ENCODE measurements at regions not wholly inside any gene's neighbourhood (a gene's known extent, or its start where the extent isn't known, plus 50 kb on each side); places are given as distances from the start of the nearest gene placed in this dataset.

DNA sequence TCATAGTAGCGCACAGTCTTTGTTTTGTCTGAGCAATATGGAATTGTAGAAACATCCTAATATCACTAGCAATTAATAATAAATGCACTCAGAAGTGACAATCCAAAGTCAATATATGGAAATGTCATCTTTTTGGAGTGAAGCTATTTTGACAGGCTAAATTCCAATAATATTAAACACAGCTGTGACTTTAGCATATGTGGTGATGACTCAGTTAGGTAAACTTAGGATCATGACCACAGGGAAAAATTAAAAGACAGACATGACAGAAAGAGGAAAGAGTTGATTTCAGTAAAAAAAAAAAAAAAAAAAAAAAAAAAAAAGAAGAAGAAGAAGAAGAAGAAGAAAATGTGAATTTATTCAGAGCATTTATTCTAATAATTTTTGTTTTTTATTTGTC, 1165.7 kb downstream of the NLGN4Y start:
- no peak for DNase-seq

DNA sequence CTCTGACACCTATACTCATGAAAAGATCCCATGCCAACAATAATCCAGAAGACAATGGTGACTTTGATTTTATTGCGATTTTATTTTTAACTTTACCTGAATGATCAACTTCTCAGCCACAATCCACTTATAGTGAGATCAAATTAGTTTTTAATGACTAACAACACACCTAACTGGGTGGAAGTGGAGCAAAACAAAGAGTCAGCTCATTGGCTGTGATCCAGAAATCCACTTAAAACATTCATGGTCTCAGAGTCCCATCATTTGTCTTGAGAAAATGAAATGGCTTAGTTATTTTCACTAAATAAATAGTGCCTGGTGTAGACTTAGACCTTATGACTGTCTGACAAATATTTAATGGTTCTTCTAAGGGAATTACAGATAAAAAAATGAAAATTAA, 1177.8 kb downstream of the NLGN4Y start:
- no peak for DNase-seq

DNA sequence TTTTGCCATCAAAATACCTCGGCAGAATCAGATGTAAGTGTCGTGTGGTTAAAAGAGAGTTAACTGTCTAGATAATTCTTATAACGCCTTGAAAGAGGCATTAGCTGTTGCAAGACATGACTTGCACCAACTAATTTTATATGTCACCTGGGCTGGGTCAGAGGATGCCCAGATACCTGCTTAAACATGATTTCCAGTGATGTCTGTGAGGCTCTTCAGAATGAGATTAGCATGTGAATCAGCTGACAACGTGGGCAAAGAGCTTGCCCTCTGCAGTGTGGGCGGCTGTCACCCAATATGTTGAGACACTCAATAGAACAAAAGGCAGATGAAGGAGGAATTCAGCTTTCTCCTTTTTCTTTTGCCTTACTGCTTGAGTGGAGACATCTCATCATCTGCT, 1180.6 kb downstream of the NLGN4Y start:
- no peak for DNase-seq

DNA sequence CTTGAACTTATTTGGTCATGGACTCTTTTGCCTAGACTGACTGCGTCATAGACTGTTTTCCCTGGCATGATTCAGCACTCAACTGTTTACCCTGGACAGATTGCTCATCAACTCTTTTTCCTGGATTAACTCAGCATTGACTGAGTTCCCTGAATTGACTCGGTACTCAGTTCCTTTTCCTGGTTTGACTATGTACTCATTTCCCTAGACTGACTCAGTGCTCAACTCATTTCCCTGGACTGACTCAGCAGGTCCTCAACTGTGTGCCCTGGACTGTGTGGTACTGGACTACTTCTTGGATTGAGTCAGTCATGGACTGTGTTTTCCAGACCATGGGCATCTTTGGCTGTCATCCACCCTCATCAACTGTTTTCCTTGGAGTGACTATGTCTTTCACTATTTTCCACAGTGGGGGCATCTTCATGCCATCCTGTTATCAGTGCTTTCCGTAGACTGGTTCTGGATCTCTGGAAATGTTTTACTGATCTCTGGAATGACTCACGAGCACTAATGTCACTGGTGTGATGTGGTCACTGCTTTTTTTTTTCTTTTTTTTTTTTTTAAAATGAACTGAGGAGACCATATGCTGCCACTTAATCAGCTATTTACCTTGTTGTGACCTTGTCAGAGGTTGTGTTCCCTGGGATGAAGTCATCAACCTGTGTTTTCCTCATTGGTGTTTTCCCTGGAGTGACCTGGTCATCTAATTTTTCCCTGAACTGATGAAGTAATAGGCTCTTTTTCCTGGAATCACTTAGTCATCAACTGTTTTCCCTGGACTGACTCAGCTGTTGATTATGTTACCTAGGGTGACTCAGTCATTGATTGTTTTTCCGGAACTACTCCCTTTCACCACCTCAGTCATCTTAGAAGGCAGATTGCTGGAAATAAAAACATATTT, 1225.5 kb downstream of the NLGN4Y start:
- peak; percentile 2 for DNase-seq

DNA sequence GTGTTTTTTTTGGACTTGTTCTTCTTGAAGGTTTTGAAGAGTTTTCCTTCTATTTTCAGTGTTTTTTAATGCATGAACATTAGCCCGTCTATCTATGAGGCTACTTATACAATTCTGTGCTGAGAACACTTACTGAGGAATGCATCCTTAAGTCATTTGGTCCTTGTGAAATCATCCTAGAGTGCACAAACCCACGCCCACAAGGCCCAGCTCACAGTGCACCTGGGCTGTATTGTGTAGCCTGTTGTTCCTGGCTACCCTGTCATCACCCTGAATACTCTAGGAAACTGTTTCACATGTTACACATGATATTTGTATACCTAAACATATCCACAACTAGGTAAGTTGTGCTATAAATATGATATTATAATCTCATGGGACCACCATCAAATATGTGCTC, 1226.7 kb downstream of the NLGN4Y start:
- no peak for DNase-seq

DNA sequence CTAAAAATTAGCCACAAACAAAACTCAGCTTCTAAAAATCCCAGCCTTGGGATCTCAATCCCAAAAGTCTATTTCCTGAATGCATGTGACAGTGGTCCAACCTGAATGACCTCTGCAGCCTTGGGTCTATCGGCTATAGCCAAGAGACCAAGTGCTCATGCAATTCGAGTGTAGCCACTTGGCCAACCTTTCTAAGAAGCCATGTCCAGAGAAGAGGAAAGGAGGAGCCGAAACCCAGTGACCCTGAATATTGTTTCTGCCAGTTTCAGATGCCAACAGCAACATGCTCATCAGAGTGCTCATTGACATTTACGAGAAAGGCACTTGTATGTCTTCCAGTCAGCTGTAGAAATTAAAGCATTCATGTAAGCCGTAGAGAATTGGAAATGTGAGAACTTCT, 1231.9 kb downstream of the NLGN4Y start:
- no peak for DNase-seq

DNA sequence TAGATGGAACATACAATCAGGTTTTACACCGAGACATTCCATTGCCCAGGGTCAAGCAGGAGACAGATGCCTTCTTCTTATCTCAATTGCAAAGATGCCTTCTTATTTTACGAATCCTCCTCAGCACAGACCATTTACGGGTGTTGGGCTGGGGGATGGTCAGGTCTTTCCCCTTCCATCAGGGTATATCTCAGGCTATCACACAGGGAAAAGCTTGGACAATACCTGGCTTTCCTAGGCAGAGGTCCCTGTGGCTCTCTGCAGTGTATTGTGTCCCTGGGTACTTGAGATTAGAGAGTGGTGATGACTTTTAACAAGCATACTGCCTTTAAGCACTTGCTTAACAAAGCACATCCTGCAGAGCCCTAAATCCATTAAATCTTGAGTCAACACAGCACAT, 1249.2 kb downstream of the NLGN4Y start:
- no peak for DNase-seq

DNA sequence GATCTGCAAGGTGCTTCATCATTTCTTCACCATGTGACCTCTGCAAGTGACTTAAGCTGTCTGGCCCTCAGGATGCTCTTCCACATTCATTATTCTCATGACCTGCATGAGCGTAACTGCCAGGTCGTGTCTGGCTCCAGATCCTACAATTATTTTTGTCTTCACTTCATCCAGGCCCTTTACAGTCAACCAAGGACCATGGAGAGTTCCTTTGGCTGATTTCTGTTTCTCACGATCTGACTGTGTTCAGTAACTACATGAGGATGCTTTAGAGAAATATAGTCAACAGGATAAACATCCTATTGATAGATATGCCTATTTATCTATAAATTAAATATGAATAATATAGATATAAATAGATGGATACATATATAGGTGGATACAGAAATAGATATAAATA, 1251.6 kb downstream of the NLGN4Y start:
- no peak for DNase-seq

DNA sequence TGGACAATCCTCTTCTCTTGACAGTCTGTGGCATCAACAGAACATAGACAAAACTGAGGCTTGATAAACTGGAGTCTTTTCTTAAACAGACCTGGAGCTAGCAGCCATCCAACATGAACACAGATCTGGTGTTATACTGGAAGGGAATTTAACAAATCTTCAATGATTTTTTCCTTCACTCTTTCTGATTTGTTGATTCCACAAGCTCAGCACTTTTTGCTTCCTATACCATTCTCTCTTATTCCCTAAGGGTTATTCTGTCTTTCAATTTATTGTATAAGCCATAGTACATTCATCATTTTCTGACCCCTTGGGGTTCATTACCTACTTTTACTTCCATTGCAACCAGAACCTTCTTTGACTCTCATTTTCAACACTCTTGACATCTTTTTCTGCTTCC, 1255.6 kb downstream of the NLGN4Y start:
- no peak for DNase-seq

DNA sequence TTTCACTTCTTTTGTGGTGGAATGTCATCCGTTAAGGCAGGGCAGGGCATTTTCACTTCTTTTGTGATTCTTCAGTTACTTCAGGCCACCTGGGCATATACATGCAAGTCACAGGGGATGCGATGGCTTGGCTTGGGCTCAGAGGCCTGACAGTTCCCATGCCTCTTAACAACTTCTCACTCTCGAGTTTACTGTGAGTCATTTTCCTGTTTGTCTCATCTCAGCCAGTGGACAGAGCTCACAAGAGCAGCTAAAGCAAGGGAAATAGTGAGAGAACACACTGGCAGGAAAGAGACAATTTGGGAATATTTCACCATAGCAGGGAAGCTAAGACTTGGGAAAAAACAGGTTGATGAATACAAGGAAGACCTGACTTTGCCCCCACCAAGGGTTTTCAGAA, 1275.7 kb downstream of the NLGN4Y start:
- DNase-seq: no peak

DNA sequence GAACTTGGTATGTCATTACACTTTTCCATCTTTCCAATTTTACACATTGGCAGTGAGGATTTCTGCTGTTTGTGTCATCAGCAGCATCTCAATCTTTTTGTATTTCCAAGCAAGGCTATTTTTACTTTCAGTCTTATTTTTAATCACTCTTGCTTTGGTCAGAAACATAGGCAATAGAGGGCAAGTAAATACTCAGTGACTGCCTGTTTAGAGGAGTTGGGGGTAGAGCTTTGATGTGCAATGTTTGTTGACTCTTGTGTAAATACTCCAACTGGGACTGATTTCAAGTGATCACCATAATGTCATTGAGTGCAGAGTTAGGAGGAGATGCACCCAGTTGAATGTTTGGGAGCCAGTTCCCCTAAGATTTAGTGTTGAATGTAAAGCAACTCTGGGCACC, 1281.7 kb downstream of the NLGN4Y start:
- no peak for DNase-seq

DNA sequence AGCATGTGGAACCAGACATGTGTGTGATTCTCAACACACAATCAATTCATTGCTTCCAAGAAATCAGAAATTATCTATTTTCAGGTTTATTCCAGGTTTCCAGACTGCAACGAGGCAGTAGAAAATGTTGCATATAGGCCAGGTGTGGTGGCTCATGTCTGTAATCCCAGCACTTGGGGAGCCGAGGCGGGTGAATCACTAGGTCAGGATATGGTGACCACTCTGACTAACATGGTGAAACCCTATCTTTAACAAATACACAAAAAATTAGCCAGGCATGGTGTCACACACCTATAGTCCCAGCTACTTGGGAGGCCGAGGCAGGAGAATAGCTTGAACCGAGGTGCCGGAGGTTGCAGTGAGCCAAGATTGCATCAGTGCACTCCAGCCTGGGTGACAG, 1289.9 kb downstream of the NLGN4Y start:
- no peak for DNase-seq

Data from fibroblast of skin of abdomen (primary cell).